ENCODE measurements at regions not wholly inside any gene's neighbourhood (a gene's known extent, or its start where the extent isn't known, plus 50 kb on each side); places are given as distances from the start of the nearest gene placed in this dataset.

GRCh38 chr18:53887447-53887846 is 337.0 kb downstream of the MBD2 start:
- Histone ChIP-seq H3K27me3 (ENCODE audit: control insufficient read depth, insufficient read depth, low read length) (no peaks in the 10 kb centered on the region), H3K4me1 (ENCODE audit: control insufficient read depth, insufficient read depth, low read length) (no peaks in the 10 kb centered on the region), H3K36me3 (ENCODE audit: control insufficient read depth, insufficient read depth, low read length) (no peaks in the 10 kb centered on the region), H3K9me3 (ENCODE audit: control insufficient read depth, insufficient read depth, low read length) (no peaks in the 10 kb centered on the region), H3K27ac (ENCODE audit: low read length) (no peak overlapping the region), H3K4me3 (ENCODE audit: low read length) (no peak overlapping the region)
- no peak for DNase-seq (ENCODE audit: low read depth, low spot score)
- no CpG with 5 or more reads among the region's 3 CpGs for WGBS (ENCODE audit: insufficient coverage, insufficient read length)

GRCh38 chr18:53886058-53886457 is 338.4 kb downstream of the MBD2 start:
- Histone ChIP-seq H3K4me3 (ENCODE audit: low read length) (no peak overlapping the region), H3K27me3 (ENCODE audit: control insufficient read depth, insufficient read depth, low read length) (no peaks in the 10 kb centered on the region), H3K27ac (ENCODE audit: low read length) (no peak overlapping the region), H3K36me3 (ENCODE audit: control insufficient read depth, insufficient read depth, low read length) (no peaks in the 10 kb centered on the region), H3K9me3 (ENCODE audit: control insufficient read depth, insufficient read depth, low read length) (no peaks in the 10 kb centered on the region), H3K4me1 (ENCODE audit: control insufficient read depth, insufficient read depth, low read length) (no peaks in the 10 kb centered on the region)
- DNase-seq (ENCODE audit: low read depth, low spot score) = no peak
- no CpG with 5 or more reads among the region's 1 CpG for WGBS (ENCODE audit: insufficient coverage, insufficient read length)

- Histone ChIP-seq H3K36me3 (ENCODE audit: control insufficient read depth, insufficient read depth, low read length) (no peaks in the 10 kb centered on the region), H3K27ac (ENCODE audit: low read length) (no peak overlapping the region), H3K27me3 (ENCODE audit: control insufficient read depth, insufficient read depth, low read length) (no peaks in the 10 kb centered on the region), H3K4me1 (ENCODE audit: control insufficient read depth, insufficient read depth, low read length) (no peaks in the 10 kb centered on the region), H3K9me3 (ENCODE audit: control insufficient read depth, insufficient read depth, low read length) (no peaks in the 10 kb centered on the region), H3K4me3 (ENCODE audit: low read length) (no peak overlapping the region)
- DNase-seq (ENCODE audit: low read depth, low spot score) = no peak
- no CpG with 5 or more reads among the region's 2 CpGs for WGBS (ENCODE audit: insufficient coverage, insufficient read length)
Observed at GRCh38 chr18:53883771-53884170, 340.7 kb downstream of the MBD2 start.

- H3K9me3 ChIP-seq (ENCODE audit: control insufficient read depth, insufficient read depth, low read length) = no peaks in the 10 kb centered on the region
- WGBS (ENCODE audit: insufficient coverage, insufficient read length) = no CpG with 5 or more reads among the region's 2 CpGs
- no peak overlapping the region for H3K27ac ChIP-seq (ENCODE audit: low read length)
- H3K4me3 ChIP-seq (ENCODE audit: low read length) = no peak overlapping the region
- H3K27me3 ChIP-seq (ENCODE audit: control insufficient read depth, insufficient read depth, low read length) = no peaks in the 10 kb centered on the region
- H3K36me3 ChIP-seq (ENCODE audit: control insufficient read depth, insufficient read depth, low read length) = no peaks in the 10 kb centered on the region
- DNase-seq (ENCODE audit: low read depth, low spot score) = no peak
- no peaks in the 10 kb centered on the region for H3K4me1 ChIP-seq (ENCODE audit: control insufficient read depth, insufficient read depth, low read length)
Observed at GRCh38 chr18:53874103-53874502, 350.4 kb downstream of the MBD2 start.

GRCh38 chr18:53864770-53865169 is 359.7 kb downstream of the MBD2 start:
- H3K9me3 ChIP-seq (ENCODE audit: control insufficient read depth, insufficient read depth, low read length) = no peaks in the 10 kb centered on the region
- no peak overlapping the region for H3K27ac ChIP-seq (ENCODE audit: low read length)
- no peak overlapping the region for H3K4me3 ChIP-seq (ENCODE audit: low read length)
- no CpG with 5 or more reads among the region's 5 CpGs for WGBS (ENCODE audit: insufficient coverage, insufficient read length)
- no peaks in the 10 kb centered on the region for H3K4me1 ChIP-seq (ENCODE audit: control insufficient read depth, insufficient read depth, low read length)
- H3K27me3 ChIP-seq (ENCODE audit: control insufficient read depth, insufficient read depth, low read length) = no peaks in the 10 kb centered on the region
- no peak for DNase-seq (ENCODE audit: low read depth, low spot score)
- H3K36me3 ChIP-seq (ENCODE audit: control insufficient read depth, insufficient read depth, low read length) = no peaks in the 10 kb centered on the region

GRCh38 chr18:53862921-53863320 is 361.5 kb downstream of the MBD2 start:
- Histone ChIP-seq H3K27me3 (ENCODE audit: control insufficient read depth, insufficient read depth, low read length) (no peaks in the 10 kb centered on the region), H3K27ac (ENCODE audit: low read length) (no peak overlapping the region), H3K36me3 (ENCODE audit: control insufficient read depth, insufficient read depth, low read length) (no peaks in the 10 kb centered on the region), H3K4me1 (ENCODE audit: control insufficient read depth, insufficient read depth, low read length) (no peaks in the 10 kb centered on the region), H3K4me3 (ENCODE audit: low read length) (no peak overlapping the region), H3K9me3 (ENCODE audit: control insufficient read depth, insufficient read depth, low read length) (no peaks in the 10 kb centered on the region)
- DNase-seq (ENCODE audit: low read depth, low spot score) = no peak
- no CpG with 5 or more reads among the region's 1 CpG for WGBS (ENCODE audit: insufficient coverage, insufficient read length)

GRCh38 chr18:53861185-53861584 is 363.3 kb downstream of the MBD2 start:
- Histone ChIP-seq H3K9me3 (ENCODE audit: control insufficient read depth, insufficient read depth, low read length) (no peaks in the 10 kb centered on the region), H3K4me3 (ENCODE audit: low read length) (no peak overlapping the region), H3K27me3 (ENCODE audit: control insufficient read depth, insufficient read depth, low read length) (no peaks in the 10 kb centered on the region), H3K4me1 (ENCODE audit: control insufficient read depth, insufficient read depth, low read length) (no peaks in the 10 kb centered on the region), H3K27ac (ENCODE audit: low read length) (no peak overlapping the region), H3K36me3 (ENCODE audit: control insufficient read depth, insufficient read depth, low read length) (no peaks in the 10 kb centered on the region)
- no CpG with 5 or more reads among the region's 1 CpG for WGBS (ENCODE audit: insufficient coverage, insufficient read length)
- no peak for DNase-seq (ENCODE audit: low read depth, low spot score)

- Histone ChIP-seq H3K27ac (ENCODE audit: low read length) (no peak overlapping the region), H3K4me1 (ENCODE audit: control insufficient read depth, insufficient read depth, low read length) (no peaks in the 10 kb centered on the region), H3K27me3 (ENCODE audit: control insufficient read depth, insufficient read depth, low read length) (no peaks in the 10 kb centered on the region), H3K4me3 (ENCODE audit: low read length) (no peak overlapping the region), H3K9me3 (ENCODE audit: control insufficient read depth, insufficient read depth, low read length) (no peaks in the 10 kb centered on the region), H3K36me3 (ENCODE audit: control insufficient read depth, insufficient read depth, low read length) (no peaks in the 10 kb centered on the region)
- no CpG with 5 or more reads among the region's 1 CpG for WGBS (ENCODE audit: insufficient coverage, insufficient read length)
- DNase-seq (ENCODE audit: low read depth, low spot score) = no peak
Observed at GRCh38 chr18:53859764-53860163, 364.7 kb downstream of the MBD2 start.

- no peaks in the 10 kb centered on the region for H3K27me3 ChIP-seq (ENCODE audit: control insufficient read depth, insufficient read depth, low read length)
- H3K4me1 ChIP-seq (ENCODE audit: control insufficient read depth, insufficient read depth, low read length) = no peaks in the 10 kb centered on the region
- H3K27ac ChIP-seq (ENCODE audit: low read length) = no peak overlapping the region
- no peaks in the 10 kb centered on the region for H3K36me3 ChIP-seq (ENCODE audit: control insufficient read depth, insufficient read depth, low read length)
- H3K4me3 ChIP-seq (ENCODE audit: low read length) = no peak overlapping the region
- DNase-seq (ENCODE audit: low read depth, low spot score) = no peak
- H3K9me3 ChIP-seq (ENCODE audit: control insufficient read depth, insufficient read depth, low read length) = no peaks in the 10 kb centered on the region
Observed at GRCh38 chr18:53850902-53851301, 373.6 kb downstream of the MBD2 start.

GRCh38 chr18:53843763-53844162 is 380.7 kb downstream of the MBD2 start:
- Histone ChIP-seq H3K27ac (ENCODE audit: low read length) (no peak overlapping the region), H3K9me3 (ENCODE audit: control insufficient read depth, insufficient read depth, low read length) (no peaks in the 10 kb centered on the region), H3K36me3 (ENCODE audit: control insufficient read depth, insufficient read depth, low read length) (no peaks in the 10 kb centered on the region), H3K4me3 (ENCODE audit: low read length) (no peak overlapping the region), H3K4me1 (ENCODE audit: control insufficient read depth, insufficient read depth, low read length) (no peaks in the 10 kb centered on the region), H3K27me3 (ENCODE audit: control insufficient read depth, insufficient read depth, low read length) (no peaks in the 10 kb centered on the region)
- no CpG with 5 or more reads among the region's 1 CpG for WGBS (ENCODE audit: insufficient coverage, insufficient read length)
- DNase-seq (ENCODE audit: low read depth, low spot score) = no peak

- no peaks in the 10 kb centered on the region for H3K27me3 ChIP-seq (ENCODE audit: control insufficient read depth, insufficient read depth, low read length)
- WGBS (ENCODE audit: insufficient coverage, insufficient read length) = no CpG with 5 or more reads among the region's 5 CpGs
- DNase-seq (ENCODE audit: low read depth, low spot score) = no peak
Observed at GRCh38 chr18:53843113-53843760, 381.2 kb downstream of the MBD2 start.

More at GRCh38 chr18:53843113-53843760, 381.2 kb downstream of the MBD2 start:
- no peaks in the 10 kb centered on the region for H3K36me3 ChIP-seq (ENCODE audit: control insufficient read depth, insufficient read depth, low read length)
- H3K4me1 ChIP-seq (ENCODE audit: control insufficient read depth, insufficient read depth, low read length) = no peaks in the 10 kb centered on the region
- H3K27ac ChIP-seq (ENCODE audit: low read length) = no peak overlapping the region
- no peaks in the 10 kb centered on the region for H3K9me3 ChIP-seq (ENCODE audit: control insufficient read depth, insufficient read depth, low read length)
- no peak overlapping the region for H3K4me3 ChIP-seq (ENCODE audit: low read length)
